BJ (cell line): ENCODE measurements at regions not wholly inside any gene's neighbourhood (a gene's known extent, or its start where the extent isn't known, plus 50 kb on each side); places are given as distances from the start of the nearest gene placed in this dataset.

Experiments used
- CTCF ChIA-PET: fragments of 350-600 bp; formaldehyde crosslinking; extraction: SDS; loops from one replicate; lab custom pipeline; 2021; ENCODE audit warnings: antibody characterized with exemption, inconsistent platforms; lab: Yijun Ruan, JAX
- POLR2A ChIA-PET: fragments of 300-600 bp; sonication (Branson Sonifier 250); formaldehyde crosslinking; extraction: SDS; loops from one replicate; lab custom pipeline; 2021; ENCODE audit warnings: antibody characterized with exemption; lab: Charles Lee
- DNase-seq: peaks from one replicate; pipeline ENCODE4 v3.0.0-alpha.2; 2011; ENCODE audit warnings: low read depth
- H3K27me3 ChIP-seq: 2 replicates; pipeline ENCODE4 v1.6.0; 2011; ENCODE audit warnings: low read length; ENCODE audit not compliant: control insufficient read depth, insufficient read depth
- H3K36me3 ChIP-seq: 2 replicates; pipeline ENCODE4 v1.5.1; 2011; ENCODE audit warnings: low read length; ENCODE audit not compliant: control insufficient read depth, insufficient read depth
- H3K4me3 ChIP-seq: 2 replicates; pipeline ENCODE4 v1.5.1; 2011; ENCODE audit warnings: low read depth, mild to moderate bottlenecking, control low read depth, low read length
- CTCF ChIP-seq: IDR thresholded peaks from 2 replicates; pipeline ENCODE4 v1.5.1; 2011; ENCODE audit warnings: low read depth, mild to moderate bottlenecking, control low read depth, inconsistent platforms, low read length, moderate library complexity; ENCODE audit not compliant: insufficient read depth

- no peak for DNase-seq
- Histone ChIP-seq H3K36me3 (no peaks in the 10 kb centered on the region), H3K27me3 (peaks cover 5% of the 10 kb centered on the region), H3K4me3 (no peak overlapping the region)
- ChIA-PET CTCF (interaction anchor here (0.9 to 1.1 kb wide), 2 partner anchors 14 to 194 kb away, joined by 3 read pairs; no protein-coding TSS in a partner anchor), POLR2A (no interaction called here)
- TF ChIP-seq CTCF, result no peak
Measured at GRCh38 chr16:86324320-86324719, 186.0 kb upstream of the FOXF1 start.

- no peak for DNase-seq
- H3K36me3 ChIP-seq, result no peaks in the 10 kb centered on the region
- H3K4me3 ChIP-seq, result no peak overlapping the region
- peaks cover 10% of the 10 kb centered on the region for H3K27me3 ChIP-seq
- POLR2A ChIA-PET, result no interaction called here
- CTCF ChIA-PET, result no interaction called here
- no peak for TF ChIP-seq CTCF
Measured at GRCh38 chr16:86325360-86325759, 185.0 kb upstream of the FOXF1 start.

- Histone ChIP-seq H3K36me3 (no peaks in the 10 kb centered on the region), H3K4me3 (no peak overlapping the region), H3K27me3 (peaks cover 12% of the 10 kb centered on the region)
- TF ChIP-seq CTCF, result no peak
- no peak for DNase-seq
- ChIA-PET POLR2A (no interaction called here), CTCF (no interaction called here)
Measured at GRCh38 chr16:86325895-86326294, 184.4 kb upstream of the FOXF1 start.

- Histone ChIP-seq H3K36me3 (no peaks in the 10 kb centered on the region), H3K27me3 (peaks cover 11% of the 10 kb centered on the region), H3K4me3 (no peak overlapping the region)
- ChIA-PET CTCF (interaction anchor here (0.9 kb wide), 1 partner anchor 13 kb away, joined by 4 read pairs; no protein-coding TSS in a partner anchor), POLR2A (no interaction called here)
- DNase-seq, result no peak
- TF ChIP-seq CTCF, result no peak
Measured at GRCh38 chr16:86327321-86327720, 183.0 kb upstream of the FOXF1 start.

- ChIA-PET POLR2A (no interaction called here), CTCF (no interaction called here)
- no peak for DNase-seq
- H3K4me3 ChIP-seq, result no peak overlapping the region
- H3K27me3 ChIP-seq, result peaks cover 18% of the 10 kb centered on the region
- H3K36me3 ChIP-seq, result no peaks in the 10 kb centered on the region
- no peak for TF ChIP-seq CTCF
Measured at GRCh38 chr16:86330906-86331305, 179.4 kb upstream of the FOXF1 start.
